Astrocyte of the cerebellum (primary cell): ENCODE measurements at regions not wholly inside any gene's neighbourhood (a gene's known extent, or its start where the extent isn't known, plus 50 kb on each side); places are given as distances from the start of the nearest gene placed in this dataset.

Experiments
- DNase-seq: peaks from one replicate; pipeline ENCODE4 v3.0.0-alpha.2; 2011; ENCODE audit warnings: low read depth
- H3K4me3 ChIP-seq: 2 replicates; pipeline ENCODE4 v1.5.1; 2011; ENCODE audit warnings: mild to moderate bottlenecking, low read depth, low read length, moderate library complexity
- in situ Hi-C: cut with HindIII; loops from 2 replicates; pipeline ENCODE4 v1.10.0; 2017; ENCODE audit warnings: low sequenced_read_pairs
- TF ChIP-seq, protein P1 (sequence below): IDR thresholded peaks from 2 replicates; pipeline ENCODE4 v1.5.1; 2012; ENCODE audit warnings: low read length, low read depth, moderate library complexity, mild to moderate bottlenecking; ENCODE audit errors: missing control alignments

DNA sequence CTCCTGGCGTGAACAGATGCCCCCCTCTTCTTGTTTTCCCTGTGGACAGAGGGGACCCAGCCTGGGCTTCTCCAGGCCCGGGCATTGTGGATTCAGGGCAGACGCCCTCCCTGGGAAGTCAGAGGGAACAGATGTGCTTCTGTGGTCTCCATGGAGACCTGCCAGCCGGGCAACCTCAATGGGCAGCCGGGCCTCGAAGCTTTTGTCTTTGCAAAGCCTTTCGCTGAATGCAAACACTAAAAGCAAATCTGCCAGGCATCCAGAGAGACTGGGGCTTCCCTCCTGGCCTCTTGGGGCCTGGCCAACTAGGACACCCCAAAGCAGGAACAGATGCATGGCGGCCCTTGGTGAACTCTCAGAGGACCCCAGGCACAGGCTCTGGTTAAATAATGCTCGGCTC, 370.0 kb upstream of the SULF2 start:
- no peak overlapping the region for H3K4me3 ChIP-seq
- TF ChIP-seq, protein P1, sequence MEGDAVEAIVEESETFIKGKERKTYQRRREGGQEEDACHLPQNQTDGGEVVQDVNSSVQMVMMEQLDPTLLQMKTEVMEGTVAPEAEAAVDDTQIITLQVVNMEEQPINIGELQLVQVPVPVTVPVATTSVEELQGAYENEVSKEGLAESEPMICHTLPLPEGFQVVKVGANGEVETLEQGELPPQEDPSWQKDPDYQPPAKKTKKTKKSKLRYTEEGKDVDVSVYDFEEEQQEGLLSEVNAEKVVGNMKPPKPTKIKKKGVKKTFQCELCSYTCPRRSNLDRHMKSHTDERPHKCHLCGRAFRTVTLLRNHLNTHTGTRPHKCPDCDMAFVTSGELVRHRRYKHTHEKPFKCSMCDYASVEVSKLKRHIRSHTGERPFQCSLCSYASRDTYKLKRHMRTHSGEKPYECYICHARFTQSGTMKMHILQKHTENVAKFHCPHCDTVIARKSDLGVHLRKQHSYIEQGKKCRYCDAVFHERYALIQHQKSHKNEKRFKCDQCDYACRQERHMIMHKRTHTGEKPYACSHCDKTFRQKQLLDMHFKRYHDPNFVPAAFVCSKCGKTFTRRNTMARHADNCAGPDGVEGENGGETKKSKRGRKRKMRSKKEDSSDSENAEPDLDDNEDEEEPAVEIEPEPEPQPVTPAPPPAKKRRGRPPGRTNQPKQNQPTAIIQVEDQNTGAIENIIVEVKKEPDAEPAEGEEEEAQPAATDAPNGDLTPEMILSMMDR = no peak
- no peak for DNase-seq
- in situ Hi-C loops = no loop called here

DNA sequence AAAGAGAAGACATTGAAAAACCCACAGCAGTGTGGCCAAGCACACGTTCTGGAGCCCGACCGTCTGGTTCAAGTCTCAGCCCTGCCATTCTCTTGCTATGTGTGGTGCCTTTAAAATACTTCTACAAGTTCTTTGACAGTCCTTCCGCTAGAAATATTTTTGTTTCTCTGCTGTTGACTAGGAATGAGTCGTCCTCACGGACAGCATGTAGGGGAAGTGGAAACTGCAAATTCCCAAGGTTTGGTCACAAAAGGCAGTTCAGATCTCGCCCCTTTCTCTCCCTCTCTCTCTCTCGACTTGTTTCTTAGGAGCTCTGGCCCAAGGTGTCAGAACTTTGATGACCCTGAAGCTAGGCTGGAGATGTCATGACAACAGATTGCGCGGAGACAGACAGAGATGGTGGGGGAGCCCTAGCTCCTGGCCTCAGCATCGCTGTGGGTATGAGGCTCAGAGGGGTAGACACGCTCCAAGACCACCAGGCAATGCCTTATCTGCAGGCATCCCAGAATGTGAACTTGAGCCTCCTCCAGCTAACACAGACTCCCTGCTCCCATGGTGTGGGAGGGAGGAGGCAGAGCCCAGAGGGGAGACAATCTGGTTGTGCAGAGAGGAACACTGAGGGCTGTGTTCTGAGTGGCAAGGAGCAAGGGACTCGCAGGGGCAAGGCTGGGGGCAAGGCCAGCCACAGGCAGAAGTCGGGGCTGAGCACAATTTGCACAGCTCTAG, 368.9 kb upstream of the SULF2 start:
- DNase-seq = no peak
- in situ Hi-C loops = no loop called here
- TF ChIP-seq, protein P1 = no peak
- no peak overlapping the region for H3K4me3 ChIP-seq

DNA sequence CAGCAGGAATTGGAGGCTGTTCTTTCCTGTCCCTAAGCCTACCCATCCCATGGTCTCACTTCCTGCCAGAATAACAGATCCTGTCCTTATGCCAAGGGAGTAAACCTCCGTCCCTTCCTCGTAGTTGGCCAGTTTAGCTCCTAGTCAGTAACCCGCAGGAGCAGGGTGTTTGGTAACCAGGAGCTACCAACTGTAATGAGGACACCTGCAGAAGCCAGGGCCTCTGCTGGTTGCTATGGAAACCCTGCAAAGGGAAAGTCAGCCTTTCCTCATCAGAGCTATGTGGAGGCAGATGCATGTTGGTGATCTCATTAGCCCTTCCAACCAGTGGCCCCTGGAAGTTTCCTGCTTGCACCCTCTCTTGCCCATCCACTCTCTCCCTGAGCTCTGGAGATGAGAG, 368.2 kb upstream of the SULF2 start:
- in situ Hi-C loops = no loop called here
- TF ChIP-seq, protein P1 = no peak
- no peak for DNase-seq
- H3K4me3 ChIP-seq = no peak overlapping the region

DNA sequence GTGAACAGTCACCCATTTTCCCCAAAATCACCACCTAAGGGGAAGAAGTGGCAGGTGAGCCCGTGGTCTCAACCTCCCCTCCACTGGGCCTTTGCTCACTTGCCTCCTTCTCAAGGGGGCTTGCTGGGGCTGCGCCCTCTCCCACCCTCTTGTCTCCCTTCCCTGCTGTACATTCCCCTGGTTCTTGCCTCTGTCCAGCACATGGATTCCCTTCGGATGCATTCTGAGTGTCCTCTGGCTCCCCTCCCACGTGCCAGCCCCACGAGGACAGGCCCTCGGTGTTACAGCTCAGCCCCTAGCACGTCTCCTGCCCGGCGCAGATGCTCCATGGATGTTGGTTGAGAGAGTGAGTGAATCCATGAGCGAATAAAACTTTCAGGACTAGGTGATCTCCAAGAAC, 367.8 kb upstream of the SULF2 start:
- in situ Hi-C loops = no loop called here
- no peak for DNase-seq
- TF ChIP-seq, protein P1 = no peak
- no peak overlapping the region for H3K4me3 ChIP-seq

DNA sequence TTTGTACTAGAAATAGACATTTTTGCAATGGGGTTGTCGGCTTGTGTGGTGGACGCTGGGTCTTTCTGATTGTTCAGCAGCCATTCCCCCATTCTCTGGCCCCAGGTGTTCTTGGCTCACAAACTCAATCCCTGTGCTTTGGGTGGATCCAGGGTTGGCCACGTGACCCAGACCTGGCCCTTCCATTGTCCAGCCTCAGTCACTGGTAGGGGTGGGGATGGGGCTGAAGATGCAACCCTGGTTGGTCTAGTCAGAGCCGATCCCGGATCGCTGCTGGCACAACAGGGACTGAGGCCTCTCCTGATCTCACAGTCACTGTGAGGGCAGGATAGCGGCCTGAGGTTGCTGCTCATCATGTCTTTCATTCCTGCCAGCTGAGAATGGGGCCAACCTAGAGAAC, 365.3 kb upstream of the SULF2 start:
- DNase-seq = no peak
- in situ Hi-C loops = no loop called here
- H3K4me3 ChIP-seq = no peak overlapping the region
- TF ChIP-seq, protein P1 = no peak

DNA sequence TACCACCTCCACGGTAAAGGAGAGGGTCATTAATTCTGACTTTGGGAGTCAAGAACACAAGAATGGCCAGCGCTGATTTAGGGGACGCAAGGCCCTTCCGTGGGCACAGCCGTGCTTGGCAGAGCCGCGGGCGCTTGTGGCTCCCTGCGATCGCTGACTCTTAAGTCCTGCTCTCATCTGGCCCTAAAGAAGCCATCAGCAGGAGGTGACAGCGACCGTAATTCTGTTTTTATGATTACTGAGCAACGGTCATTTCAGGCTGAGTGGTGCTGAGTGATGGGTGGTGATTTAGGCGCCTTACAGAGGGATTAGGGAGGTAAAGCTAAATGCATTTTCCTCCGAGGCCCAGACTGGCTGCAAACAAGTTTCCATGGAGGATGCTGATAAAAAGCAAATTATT, 364.6 kb upstream of the SULF2 start:
- in situ Hi-C loops = no loop called here
- H3K4me3 ChIP-seq = no peak overlapping the region
- TF ChIP-seq, protein P1 = no peak
- no peak for DNase-seq
